NT2/D1 (cell line): ENCODE measurements at regions not wholly inside any gene's neighbourhood (a gene's known extent, or its start where the extent isn't known, plus 50 kb on each side); places are given as distances from the start of the nearest gene placed in this dataset.

Experiments
- YY1 ChIP-seq: IDR thresholded peaks from 2 replicates; pipeline ENCODE4 v1.6.1; 2011; ENCODE audit not compliant: insufficient read length, insufficient read depth
- ZNF274 ChIP-seq: IDR thresholded peaks from 2 replicates; pipeline ENCODE4 v1.6.1; 2011; ENCODE audit warnings: mild to moderate bottlenecking, low read depth, low read length

DNA sequence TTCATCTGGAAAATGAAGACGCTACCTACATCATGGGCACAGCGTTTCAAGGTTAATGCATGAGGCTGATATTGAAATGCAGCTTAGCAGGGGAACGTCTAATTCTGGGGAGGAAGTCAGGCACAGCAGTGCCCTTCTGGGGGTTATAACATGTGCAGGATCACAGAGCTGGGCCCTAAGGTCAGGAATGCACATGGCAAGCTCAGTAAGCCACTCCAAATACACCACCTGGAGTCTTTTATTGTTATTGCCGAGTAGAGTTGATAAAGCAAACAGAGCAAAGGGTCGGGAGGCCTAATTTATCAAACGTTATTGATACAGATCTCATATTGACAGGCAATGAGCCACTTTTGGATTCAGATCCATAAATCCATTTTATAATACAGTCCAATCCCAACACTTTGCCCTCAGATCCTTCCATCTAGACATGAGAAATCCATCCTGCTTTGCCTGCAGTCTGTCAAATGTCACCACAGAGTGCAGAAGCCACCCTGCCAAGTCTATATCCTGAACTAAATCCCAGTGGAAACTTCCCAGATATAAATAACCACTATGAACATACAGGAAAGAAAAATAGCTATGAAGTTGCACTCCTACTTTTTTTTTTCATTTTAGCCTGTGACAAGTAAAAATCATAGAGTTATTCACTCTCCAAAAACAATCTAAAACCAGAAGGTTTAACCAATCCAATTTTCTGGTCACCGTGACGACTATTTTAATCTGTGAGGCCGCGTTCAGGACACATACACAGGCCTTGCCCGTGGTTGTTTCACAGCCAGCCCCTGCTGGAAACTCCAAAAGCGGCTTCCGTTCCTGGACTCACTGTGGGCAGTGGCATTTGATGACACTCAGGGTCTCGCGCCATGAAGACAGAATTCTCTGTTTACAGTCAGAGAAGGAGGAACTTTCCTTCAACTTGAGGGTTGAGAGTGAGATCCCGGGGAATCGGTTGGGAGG lies 335.4 kb downstream of the DHX15 start:
- TF ChIP-seq ZNF274 = no peak
- TF ChIP-seq YY1 = no peak
